HUES64 (cell line): ENCODE measurements at regions not wholly inside any gene's neighbourhood (a gene's known extent, or its start where the extent isn't known, plus 50 kb on each side); places are given as distances from the start of the nearest gene placed in this dataset.

Experiments used
- H3K27ac ChIP-seq: 2 replicates; pipeline ENCODE4 v1.7.0; 2013; ENCODE audit warnings: low read depth, low read length, inconsistent platforms
- H3K27me3 ChIP-seq: 2 replicates; pipeline ENCODE4 v1.6.1; 2013; ENCODE audit warnings: mild to moderate bottlenecking, low read length; ENCODE audit not compliant: insufficient read depth
- H3K36me3 ChIP-seq: 2 replicates; pipeline ENCODE4 v1.6.1; 2013; ENCODE audit warnings: mild to moderate bottlenecking, low read length; ENCODE audit not compliant: insufficient read depth
- H3K4me1 ChIP-seq: 2 replicates; pipeline ENCODE4 v1.6.1; 2013; ENCODE audit warnings: mild to moderate bottlenecking, low read length, moderate library complexity; ENCODE audit not compliant: insufficient read depth
- H3K4me3 ChIP-seq: 2 replicates; pipeline ENCODE4 v1.5.1; 2013; ENCODE audit warnings: mild to moderate bottlenecking, low read length, moderate library complexity
- H3K9ac ChIP-seq: 2 replicates; pipeline ENCODE4 v1.6.1; 2013; ENCODE audit warnings: mild to moderate bottlenecking, low read depth, low read length
- H3K9me3 ChIP-seq: 2 replicates; pipeline ENCODE4 v1.6.1; 2013; ENCODE audit warnings: low read depth, low read length; ENCODE audit not compliant: insufficient read depth
- WGBS: fragments of 150-250, 120-280 bp; methylation state at CpG from one replicate; pipeline ENCODE4 v1.1.7; 2013; ENCODE audit warnings: missing lambda C conversion rate; 5-methylcytosine and 5-hydroxymethylcytosine counted together

- Histone ChIP-seq H3K9ac (no peak overlapping the region), H3K9me3 (no peaks in the 10 kb centered on the region), H3K36me3 (no peaks in the 10 kb centered on the region), H3K27ac (no peak overlapping the region), H3K4me3 (no peak overlapping the region), H3K27me3 (no peaks in the 10 kb centered on the region), H3K4me1 (peaks cover 5% of the 10 kb centered on the region)
- 93% methylated on average over 4 of the region's 4 CpGs for WGBS
Observed at GRCh38 chr7:106606120-106606519, 54.8 kb downstream of the CCDC71L start.

GRCh38 chr7:106604971-106605370, 56.0 kb downstream of the CCDC71L start:
- Histone ChIP-seq H3K4me3 (no peak overlapping the region), H3K9me3 (no peaks in the 10 kb centered on the region), H3K36me3 (no peaks in the 10 kb centered on the region), H3K4me1 (peaks cover 5% of the 10 kb centered on the region), H3K27ac (no peak overlapping the region), H3K27me3 (no peaks in the 10 kb centered on the region), H3K9ac (no peak overlapping the region)
- WGBS, result 91% methylated on average over 3 of the region's 3 CpGs

- no peaks in the 10 kb centered on the region for H3K36me3 ChIP-seq
- H3K27me3 ChIP-seq, result no peaks in the 10 kb centered on the region
- WGBS, result 93% methylated on average over 1 of the region's 1 CpG
- no peak overlapping the region for H3K4me3 ChIP-seq
- H3K9ac ChIP-seq, result no peak overlapping the region
- H3K27ac ChIP-seq, result no peak overlapping the region
- peaks cover 5% of the 10 kb centered on the region for H3K4me1 ChIP-seq
- H3K9me3 ChIP-seq, result no peaks in the 10 kb centered on the region
Observed at GRCh38 chr7:106604303-106604924, 56.5 kb downstream of the CCDC71L start.

GRCh38 chr7:106603346-106603745, 57.6 kb downstream of the CCDC71L start:
- Histone ChIP-seq H3K36me3 (no peaks in the 10 kb centered on the region), H3K4me3 (no peak overlapping the region), H3K9ac (no peak overlapping the region), H3K4me1 (peaks cover 5% of the 10 kb centered on the region), H3K27ac (no peak overlapping the region), H3K9me3 (peaks cover 4% of the 10 kb centered on the region; the same call in 1 of the 2 replicates), H3K27me3 (no peaks in the 10 kb centered on the region)
- WGBS, result 75% methylated on average over 4 of the region's 4 CpGs

- Histone ChIP-seq H3K9me3 (peaks cover 4% of the 10 kb centered on the region; the same call in 1 of the 2 replicates), H3K27ac (no peak overlapping the region), H3K4me1 (peaks cover 5% of the 10 kb centered on the region)
Observed at GRCh38 chr7:106602062-106602461, 58.9 kb downstream of the CCDC71L start.

GRCh38 chr7:106600569-106601373, 60.2 kb downstream of the CCDC71L start:
- Histone ChIP-seq H3K4me1 (peaks cover 5% of the 10 kb centered on the region), H3K4me3 (no peak overlapping the region), H3K9ac (no peak overlapping the region), H3K27me3 (no peaks in the 10 kb centered on the region), H3K9me3 (peaks cover 4% of the 10 kb centered on the region; the same call in 1 of the 2 replicates), H3K27ac (no peak overlapping the region), H3K36me3 (no peaks in the 10 kb centered on the region)
- 91% methylated on average over 3 of the region's 3 CpGs for WGBS

More at GRCh38 chr7:106602062-106602461, 58.9 kb downstream of the CCDC71L start:
- H3K4me3 ChIP-seq, result no peak overlapping the region
- no peaks in the 10 kb centered on the region for H3K27me3 ChIP-seq
- H3K36me3 ChIP-seq, result no peaks in the 10 kb centered on the region
- no peak overlapping the region for H3K9ac ChIP-seq
- 93% methylated on average over 1 of the region's 1 CpG for WGBS

GRCh38 chr7:106599343-106599698, 61.6 kb downstream of the CCDC71L start:
- 90% methylated on average over 3 of the region's 3 CpGs for WGBS
- no peaks in the 10 kb centered on the region for H3K27me3 ChIP-seq
- peaks cover 5% of the 10 kb centered on the region for H3K4me1 ChIP-seq
- peaks cover 4% of the 10 kb centered on the region; the same call in 1 of the 2 replicates for H3K9me3 ChIP-seq
- H3K9ac ChIP-seq, result no peak overlapping the region
- no peaks in the 10 kb centered on the region for H3K36me3 ChIP-seq
- no peak overlapping the region for H3K4me3 ChIP-seq
- no peak overlapping the region for H3K27ac ChIP-seq

- Histone ChIP-seq H3K9me3 (peaks cover 4% of the 10 kb centered on the region; the same call in 1 of the 2 replicates), H3K27me3 (no peaks in the 10 kb centered on the region), H3K36me3 (no peaks in the 10 kb centered on the region), H3K4me3 (peak overlapping the region; percentile 47), H3K27ac (no peak overlapping the region), H3K4me1 (peaks cover 5% of the 10 kb centered on the region), H3K9ac (no peak overlapping the region)
- WGBS, result 8% methylated on average over 5 of the region's 6 CpGs
Observed at GRCh38 chr7:106598663-106599342, 62.2 kb downstream of the CCDC71L start.

- no peak overlapping the region for H3K9ac ChIP-seq
- no peaks in the 10 kb centered on the region; the same call in 1 of the 2 replicates for H3K4me1 ChIP-seq
- peak overlapping the region; percentile 47; the same call in 1 of the 2 replicates for H3K4me3 ChIP-seq
- 100% methylated on average over 2 of the region's 5 CpGs for WGBS
- H3K9me3 ChIP-seq, result peaks cover 4% of the 10 kb centered on the region; the same call in 1 of the 2 replicates
- H3K36me3 ChIP-seq, result no peaks in the 10 kb centered on the region
- H3K27ac ChIP-seq, result no peak overlapping the region
- no peaks in the 10 kb centered on the region for H3K27me3 ChIP-seq
Observed at GRCh38 chr7:106597751-106598546, 63.0 kb downstream of the CCDC71L start.

GRCh38 chr7:106597014-106597413, 63.9 kb downstream of the CCDC71L start:
- Histone ChIP-seq H3K9me3 (peaks cover 4% of the 10 kb centered on the region; the same call in 1 of the 2 replicates), H3K9ac (no peak overlapping the region), H3K36me3 (no peaks in the 10 kb centered on the region), H3K27ac (no peak overlapping the region), H3K4me3 (no peak overlapping the region), H3K27me3 (no peaks in the 10 kb centered on the region), H3K4me1 (no peaks in the 10 kb centered on the region; the same call in 1 of the 2 replicates)
- 88% methylated on average over 2 of the region's 2 CpGs for WGBS
